ENCODE measurements at regions not wholly inside any gene's neighbourhood (a gene's known extent, or its start where the extent isn't known, plus 50 kb on each side); places are given as distances from the start of the nearest gene placed in this dataset.

- no peaks in the 10 kb centered on the region for H3K27me3 ChIP-seq (replicated peaks; ENCODE audit: insufficient read depth, low read depth, low read length, poor library complexity)
- no TSS peak for BruUV-seq (replicated peaks)
- DNase-seq (ENCODE audit: low spot score), result no peak
- ChIA-PET CTCF (no interaction called here), POLR2A (ENCODE audit: low non-redundant PET) (no interaction called here)
- no peak overlapping the region for H3K27ac ChIP-seq (ENCODE audit: low read depth, low read length, poor library complexity, severe bottlenecking)
- TF ChIP-seq EZH2 (IDR thresholded peaks at IDR 0.05; ENCODE audit: borderline replicate concordance, low read depth, low read length, poor library complexity, severe bottlenecking), result no peak
- TF ChIP-seq, protein P1, sequence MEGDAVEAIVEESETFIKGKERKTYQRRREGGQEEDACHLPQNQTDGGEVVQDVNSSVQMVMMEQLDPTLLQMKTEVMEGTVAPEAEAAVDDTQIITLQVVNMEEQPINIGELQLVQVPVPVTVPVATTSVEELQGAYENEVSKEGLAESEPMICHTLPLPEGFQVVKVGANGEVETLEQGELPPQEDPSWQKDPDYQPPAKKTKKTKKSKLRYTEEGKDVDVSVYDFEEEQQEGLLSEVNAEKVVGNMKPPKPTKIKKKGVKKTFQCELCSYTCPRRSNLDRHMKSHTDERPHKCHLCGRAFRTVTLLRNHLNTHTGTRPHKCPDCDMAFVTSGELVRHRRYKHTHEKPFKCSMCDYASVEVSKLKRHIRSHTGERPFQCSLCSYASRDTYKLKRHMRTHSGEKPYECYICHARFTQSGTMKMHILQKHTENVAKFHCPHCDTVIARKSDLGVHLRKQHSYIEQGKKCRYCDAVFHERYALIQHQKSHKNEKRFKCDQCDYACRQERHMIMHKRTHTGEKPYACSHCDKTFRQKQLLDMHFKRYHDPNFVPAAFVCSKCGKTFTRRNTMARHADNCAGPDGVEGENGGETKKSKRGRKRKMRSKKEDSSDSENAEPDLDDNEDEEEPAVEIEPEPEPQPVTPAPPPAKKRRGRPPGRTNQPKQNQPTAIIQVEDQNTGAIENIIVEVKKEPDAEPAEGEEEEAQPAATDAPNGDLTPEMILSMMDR (conservative IDR thresholded peaks at IDR 0.05; ENCODE audit: low read depth, low read length), result no peak
- no peaks in the 10 kb centered on the region for H3K36me3 ChIP-seq (ENCODE audit: insufficient read depth, low read length, poor library complexity, severe bottlenecking)
- H3K4me3 ChIP-seq (ENCODE audit: low read depth, low read length, poor library complexity, severe bottlenecking), result no peak overlapping the region
- H3K9me3 ChIP-seq (ENCODE audit: low read depth, low read length, poor library complexity, severe bottlenecking), result no peaks in the 10 kb centered on the region
- intact Hi-C loops (cut with micrococcal nuclease; ENCODE audit: unreplicated experiment), result no loop called here
- H3K4me1 ChIP-seq (ENCODE audit: insufficient read depth, low read length, poor library complexity, severe bottlenecking), result peaks cover 4% of the 10 kb centered on the region
Measured at GRCh38 chr1:87436534-87436933, 107.9 kb downstream of the LMO4 start.

- H3K4me1 ChIP-seq (ENCODE audit: insufficient read depth, low read length, poor library complexity, severe bottlenecking), result peaks cover 4% of the 10 kb centered on the region
- ChIA-PET CTCF (no interaction called here), POLR2A (ENCODE audit: low non-redundant PET) (no interaction called here)
- intact Hi-C loops (cut with micrococcal nuclease; ENCODE audit: unreplicated experiment), result no loop called here
- no peak for DNase-seq (ENCODE audit: low spot score)
- TF ChIP-seq, protein P1 (conservative IDR thresholded peaks at IDR 0.05; ENCODE audit: low read depth, low read length), result no peak
- TF ChIP-seq EZH2 (IDR thresholded peaks at IDR 0.05; ENCODE audit: borderline replicate concordance, low read depth, low read length, poor library complexity, severe bottlenecking), result no peak
- no peak overlapping the region for H3K4me3 ChIP-seq (ENCODE audit: low read depth, low read length, poor library complexity, severe bottlenecking)
- no peaks in the 10 kb centered on the region for H3K9me3 ChIP-seq (ENCODE audit: low read depth, low read length, poor library complexity, severe bottlenecking)
- BruUV-seq (replicated peaks), result no TSS peak
- no peak overlapping the region for H3K27ac ChIP-seq (ENCODE audit: low read depth, low read length, poor library complexity, severe bottlenecking)
- no peaks in the 10 kb centered on the region for H3K36me3 ChIP-seq (ENCODE audit: insufficient read depth, low read length, poor library complexity, severe bottlenecking)
- no peaks in the 10 kb centered on the region for H3K27me3 ChIP-seq (replicated peaks; ENCODE audit: insufficient read depth, low read depth, low read length, poor library complexity)
Measured at GRCh38 chr1:87437663-87438295, 109.1 kb downstream of the LMO4 start.

DNA sequence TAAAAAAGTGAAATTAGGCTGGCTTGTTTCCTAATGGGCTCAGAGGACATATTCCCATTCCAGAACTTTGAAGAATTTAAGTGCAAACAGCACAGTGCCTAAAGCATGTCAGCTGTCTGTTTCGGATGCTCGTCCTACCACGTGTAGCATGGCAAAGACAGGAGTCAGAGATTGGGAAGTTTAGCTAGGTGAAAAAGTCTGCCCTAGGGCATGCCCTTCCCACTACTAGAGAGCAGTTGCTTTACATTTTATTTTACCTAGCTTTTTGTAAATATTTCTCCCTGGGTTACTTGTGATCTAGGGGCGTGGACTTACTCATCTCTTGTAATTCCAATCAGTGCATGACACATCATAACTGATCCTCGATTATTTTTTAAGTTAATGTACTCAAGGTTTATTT lies 111.1 kb downstream of the LMO4 start:
- DNase-seq (ENCODE audit: low spot score), result no peak

More for the DNA sequence above, 111.1 kb downstream of the LMO4 start:
- Histone ChIP-seq H3K36me3 (ENCODE audit: insufficient read depth, low read length, poor library complexity, severe bottlenecking) (no peaks in the 10 kb centered on the region), H3K9me3 (ENCODE audit: low read depth, low read length, poor library complexity, severe bottlenecking) (peaks cover 6% of the 10 kb centered on the region), H3K27me3 (replicated peaks; ENCODE audit: insufficient read depth, low read depth, low read length, poor library complexity) (no peaks in the 10 kb centered on the region), H3K4me1 (ENCODE audit: insufficient read depth, low read length, poor library complexity, severe bottlenecking) (peaks cover 4% of the 10 kb centered on the region), H3K4me3 (ENCODE audit: low read depth, low read length, poor library complexity, severe bottlenecking) (no peak overlapping the region), H3K27ac (ENCODE audit: low read depth, low read length, poor library complexity, severe bottlenecking) (no peak overlapping the region)
- no peak for TF ChIP-seq EZH2 (IDR thresholded peaks at IDR 0.05; ENCODE audit: borderline replicate concordance, low read depth, low read length, poor library complexity, severe bottlenecking)
- TF ChIP-seq, protein P1 (conservative IDR thresholded peaks at IDR 0.05; ENCODE audit: low read depth, low read length), result no peak
- no TSS peak for BruUV-seq (replicated peaks)
- POLR2A ChIA-PET (ENCODE audit: low non-redundant PET), result no interaction called here
- CTCF ChIA-PET, result no interaction called here
- intact Hi-C loops (cut with micrococcal nuclease; ENCODE audit: unreplicated experiment), result no loop called here

Data from A673 (cell line).